ENCODE measurements at regions not wholly inside any gene's neighbourhood (a gene's known extent, or its start where the extent isn't known, plus 50 kb on each side); places are given as distances from the start of the nearest gene placed in this dataset.

- no peak for DNase-seq (ENCODE audit: extremely low spot score)
- POLR2A ChIA-PET, result no interaction called here
- TF ChIP-seq ELF4 (IDR thresholded peaks at IDR 0.05) (no peak), TARDBP (IDR thresholded peaks at IDR 0.05) (no peak), SP1 (IDR thresholded peaks at IDR 0.05) (no peak), FOXM1 (IDR thresholded peaks at IDR 0.05; ENCODE audit: borderline replicate concordance) (no peak), HDGF (IDR thresholded peaks at IDR 0.05; ENCODE audit: borderline replicate concordance) (no peak), CTBP1 (IDR thresholded peaks at IDR 0.05; ENCODE audit: borderline replicate concordance) (no peak), FOXA1 (IDR thresholded peaks at IDR 0.05) (no peak), LEF1 (IDR thresholded peaks at IDR 0.05; ENCODE audit: borderline replicate concordance) (no peak), SUZ12 (IDR thresholded peaks at IDR 0.05) (no peak), BHLHE40 (IDR thresholded peaks at IDR 0.05; ENCODE audit: borderline replicate concordance) (no peak), FOXK2 (IDR thresholded peaks at IDR 0.05) (no peak), ARNT (IDR thresholded peaks at IDR 0.05) (no peak), NFRKB (IDR thresholded peaks at IDR 0.05) (no peak), L3MBTL2 (conservative IDR thresholded peaks at IDR 0.05) (no peak), ZNF384 (IDR thresholded peaks at IDR 0.05) (no peak)
- TF ChIP-seq, protein P1, sequence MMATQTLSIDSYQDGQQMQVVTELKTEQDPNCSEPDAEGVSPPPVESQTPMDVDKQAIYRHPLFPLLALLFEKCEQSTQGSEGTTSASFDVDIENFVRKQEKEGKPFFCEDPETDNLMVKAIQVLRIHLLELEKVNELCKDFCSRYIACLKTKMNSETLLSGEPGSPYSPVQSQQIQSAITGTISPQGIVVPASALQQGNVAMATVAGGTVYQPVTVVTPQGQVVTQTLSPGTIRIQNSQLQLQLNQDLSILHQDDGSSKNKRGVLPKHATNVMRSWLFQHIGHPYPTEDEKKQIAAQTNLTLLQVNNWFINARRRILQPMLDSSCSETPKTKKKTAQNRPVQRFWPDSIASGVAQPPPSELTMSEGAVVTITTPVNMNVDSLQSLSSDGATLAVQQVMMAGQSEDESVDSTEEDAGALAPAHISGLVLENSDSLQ (IDR thresholded peaks at IDR 0.05), result no peak
- CTCF ChIA-PET, result no interaction called here
These were observed 134.9 kb downstream of the MATN1 start for GRCh38 chr1:30588311-30589073.

- TF ChIP-seq FOXK2 (IDR thresholded peaks at IDR 0.05), result no peak
- no peak for TF ChIP-seq TARDBP (IDR thresholded peaks at IDR 0.05)
- no peak for TF ChIP-seq SUZ12 (IDR thresholded peaks at IDR 0.05)
- no peak for TF ChIP-seq ELF4 (IDR thresholded peaks at IDR 0.05)
- TF ChIP-seq NFRKB (IDR thresholded peaks at IDR 0.05), result no peak
- TF ChIP-seq FOXM1 (IDR thresholded peaks at IDR 0.05; ENCODE audit: borderline replicate concordance), result no peak
- no peak for TF ChIP-seq FOXA1 (IDR thresholded peaks at IDR 0.05)
- TF ChIP-seq SP1 (IDR thresholded peaks at IDR 0.05), result no peak
- TF ChIP-seq, protein P1 (IDR thresholded peaks at IDR 0.05), result no peak
- TF ChIP-seq ZNF384 (IDR thresholded peaks at IDR 0.05), result no peak
- no peak for TF ChIP-seq HDGF (IDR thresholded peaks at IDR 0.05; ENCODE audit: borderline replicate concordance)
- no peak for TF ChIP-seq BHLHE40 (IDR thresholded peaks at IDR 0.05; ENCODE audit: borderline replicate concordance)
- TF ChIP-seq L3MBTL2 (conservative IDR thresholded peaks at IDR 0.05), result no peak
- TF ChIP-seq LEF1 (IDR thresholded peaks at IDR 0.05; ENCODE audit: borderline replicate concordance), result no peak
- TF ChIP-seq ARNT (IDR thresholded peaks at IDR 0.05), result no peak
- TF ChIP-seq CTBP1 (IDR thresholded peaks at IDR 0.05; ENCODE audit: borderline replicate concordance), result no peak
- CTCF ChIA-PET, result no interaction called here
- peak; percentile 17 for DNase-seq (ENCODE audit: extremely low spot score)
- POLR2A ChIA-PET, result no interaction called here
These were observed 136.7 kb downstream of the MATN1 start for GRCh38 chr1:30586671-30587070.

GRCh38 chr1:30579580-30579979 is 143.8 kb downstream of the MATN1 start:
- TF ChIP-seq CTBP1 (IDR thresholded peaks at IDR 0.05; ENCODE audit: borderline replicate concordance) (no peak), FOXK2 (IDR thresholded peaks at IDR 0.05) (no peak), SUZ12 (IDR thresholded peaks at IDR 0.05) (no peak), SP1 (IDR thresholded peaks at IDR 0.05) (no peak), FOXM1 (IDR thresholded peaks at IDR 0.05; ENCODE audit: borderline replicate concordance) (no peak), FOXA1 (IDR thresholded peaks at IDR 0.05) (no peak), BHLHE40 (IDR thresholded peaks at IDR 0.05; ENCODE audit: borderline replicate concordance) (no peak), NFRKB (IDR thresholded peaks at IDR 0.05) (no peak), ZNF384 (IDR thresholded peaks at IDR 0.05) (no peak), HDGF (IDR thresholded peaks at IDR 0.05; ENCODE audit: borderline replicate concordance) (no peak), ELF4 (IDR thresholded peaks at IDR 0.05) (no peak), L3MBTL2 (conservative IDR thresholded peaks at IDR 0.05) (no peak), ARNT (IDR thresholded peaks at IDR 0.05) (no peak)
- TF ChIP-seq, protein P1 (IDR thresholded peaks at IDR 0.05), result no peak
- CTCF ChIA-PET, result no interaction called here
- POLR2A ChIA-PET, result no interaction called here
- DNase-seq (ENCODE audit: extremely low spot score), result no peak

DNA sequence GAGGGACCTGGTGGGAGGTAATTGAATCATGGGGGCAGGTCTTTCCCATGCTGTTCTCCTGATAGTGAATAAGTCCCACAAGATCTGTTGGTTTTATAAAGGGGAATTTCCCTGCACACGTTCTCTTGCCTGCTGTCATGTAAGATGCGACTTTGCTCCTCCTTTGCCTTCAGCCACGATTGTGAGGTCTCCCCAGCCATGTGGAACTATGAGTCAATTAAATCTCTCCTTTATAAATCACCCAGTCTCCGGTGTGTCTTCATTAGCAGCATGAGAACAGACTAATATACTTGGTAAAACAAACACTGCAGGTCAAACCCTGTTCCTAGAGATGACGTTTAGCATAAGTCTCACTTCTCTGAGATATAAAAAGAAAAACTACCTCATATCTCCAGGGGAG is 148.3 kb downstream of the MATN1 start:
- ChIA-PET CTCF (no interaction called here), POLR2A (no interaction called here)
- no peak for DNase-seq (ENCODE audit: extremely low spot score)
- no peak for TF ChIP-seq LEF1 (IDR thresholded peaks at IDR 0.05; ENCODE audit: borderline replicate concordance)
- TF ChIP-seq SP1 (IDR thresholded peaks at IDR 0.05), result no peak
- TF ChIP-seq TARDBP (IDR thresholded peaks at IDR 0.05), result no peak
- TF ChIP-seq HDGF (IDR thresholded peaks at IDR 0.05; ENCODE audit: borderline replicate concordance), result no peak

DNA sequence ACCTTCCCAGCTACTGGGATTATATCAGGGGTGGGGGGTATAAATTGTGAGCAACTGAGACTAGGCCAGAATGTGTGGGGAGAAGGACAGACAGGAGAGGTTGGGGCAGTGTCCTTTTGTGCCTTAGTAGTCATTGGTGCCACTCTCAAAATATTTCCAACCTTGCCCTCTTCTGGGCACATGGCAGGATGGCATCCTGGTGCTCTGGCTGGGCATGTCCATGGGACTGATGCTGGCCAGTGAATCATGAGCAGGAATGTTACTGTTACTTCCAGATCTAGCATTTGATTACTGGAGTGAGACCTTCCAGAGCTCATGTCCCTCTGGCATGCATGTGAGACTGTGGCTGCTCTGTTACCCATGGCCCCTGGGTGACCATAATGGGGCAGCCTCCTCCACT is 151.2 kb downstream of the MATN1 start:
- TF ChIP-seq BHLHE40 (IDR thresholded peaks at IDR 0.05; ENCODE audit: borderline replicate concordance) (no peak), TARDBP (IDR thresholded peaks at IDR 0.05) (no peak), ARNT (IDR thresholded peaks at IDR 0.05) (no peak), ELF4 (IDR thresholded peaks at IDR 0.05) (no peak), CTBP1 (IDR thresholded peaks at IDR 0.05; ENCODE audit: borderline replicate concordance) (no peak), FOXA1 (IDR thresholded peaks at IDR 0.05) (no peak), FOXM1 (IDR thresholded peaks at IDR 0.05; ENCODE audit: borderline replicate concordance) (no peak), SP1 (IDR thresholded peaks at IDR 0.05) (no peak), NFRKB (IDR thresholded peaks at IDR 0.05) (no peak), LEF1 (IDR thresholded peaks at IDR 0.05; ENCODE audit: borderline replicate concordance) (no peak), HDGF (IDR thresholded peaks at IDR 0.05; ENCODE audit: borderline replicate concordance) (no peak)
- TF ChIP-seq, protein P1 (IDR thresholded peaks at IDR 0.05), result no peak
- ChIA-PET CTCF (no interaction called here), POLR2A (no interaction called here)
- DNase-seq (ENCODE audit: extremely low spot score), result no peak
